GM13977 (cell line): ENCODE measurements at regions not wholly inside any gene's neighbourhood (a gene's known extent, or its start where the extent isn't known, plus 50 kb on each side); places are given as distances from the start of the nearest gene placed in this dataset.
A peak's percentile ranks its signal among the peaks of the same experiment; 100 is the strongest.

ENCODE experiments used
- DNase-seq: peaks from one replicate; pipeline ENCODE4 v3.0.0; 2012; ENCODE audit warnings: low spot score
- CTCF ChIP-seq: IDR thresholded peaks from 2 replicates; pipeline ENCODE4 v1.5.1; 2012; ENCODE audit warnings: mild to moderate bottlenecking, control low read depth; ENCODE audit not compliant: insufficient read depth; ENCODE audit errors: extremely low read depth, missing control alignments
- in situ Hi-C: fragments of 300-500 bp; cut with MboI; formaldehyde crosslinking; loops from one replicate; pipeline ENCODE4 v1.12.0; 2022; ENCODE audit warnings: low sequenced_read_pairs, low pct_unique_long_range_greater_than_20kb, mixed read lengths, inconsistent platforms; ENCODE audit not compliant: unreplicated experiment

- no peak for TF ChIP-seq CTCF
- no peak for DNase-seq
- in situ Hi-C loops, result no loop called here
Observed at GRCh38 chr5:90169078-90169477, 240.5 kb downstream of the CETN3 start.

DNA sequence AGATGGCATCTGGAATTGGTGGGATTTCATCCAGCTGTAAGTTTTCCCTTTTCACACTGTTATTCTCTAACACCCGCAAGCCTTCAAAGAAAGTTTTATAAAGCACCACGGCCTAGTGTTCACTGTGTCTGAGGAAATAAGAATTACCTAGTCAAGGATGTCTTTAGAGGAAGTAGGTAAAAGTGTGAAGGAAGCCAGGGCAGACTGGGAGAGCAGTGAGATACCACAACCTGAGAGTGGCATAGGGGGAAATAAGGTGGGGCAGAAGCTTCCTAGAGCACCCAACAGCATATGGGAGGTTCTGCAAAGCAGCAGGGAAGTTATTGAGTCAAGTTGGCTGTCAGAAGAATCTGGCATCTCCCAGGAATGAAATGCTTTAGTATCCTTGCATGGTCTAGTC is 241.2 kb downstream of the CETN3 start:
- no peak for TF ChIP-seq CTCF
- in situ Hi-C loops, result no loop called here
- no peak for DNase-seq

DNA sequence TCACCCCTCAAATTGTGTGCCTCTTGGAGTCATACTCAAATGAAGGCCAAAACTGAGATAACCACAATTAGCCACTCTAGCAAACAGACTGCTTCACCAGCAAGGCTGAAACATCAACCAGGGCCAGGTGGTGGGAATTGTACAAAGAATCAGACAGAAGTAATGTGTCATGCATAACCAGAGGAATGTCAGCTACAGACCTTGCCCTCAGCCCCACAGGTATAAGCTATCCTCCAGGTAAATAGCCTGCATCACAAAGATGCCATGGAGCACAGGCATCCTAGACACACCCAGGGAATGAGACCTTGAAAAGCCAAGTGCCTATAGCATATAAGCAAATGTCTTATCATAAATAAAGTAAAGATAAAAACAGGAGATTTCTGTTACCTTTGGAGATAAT is 242.7 kb downstream of the CETN3 start:
- no peak for DNase-seq
- in situ Hi-C loops, result no loop called here
- TF ChIP-seq CTCF, result no peak

DNA sequence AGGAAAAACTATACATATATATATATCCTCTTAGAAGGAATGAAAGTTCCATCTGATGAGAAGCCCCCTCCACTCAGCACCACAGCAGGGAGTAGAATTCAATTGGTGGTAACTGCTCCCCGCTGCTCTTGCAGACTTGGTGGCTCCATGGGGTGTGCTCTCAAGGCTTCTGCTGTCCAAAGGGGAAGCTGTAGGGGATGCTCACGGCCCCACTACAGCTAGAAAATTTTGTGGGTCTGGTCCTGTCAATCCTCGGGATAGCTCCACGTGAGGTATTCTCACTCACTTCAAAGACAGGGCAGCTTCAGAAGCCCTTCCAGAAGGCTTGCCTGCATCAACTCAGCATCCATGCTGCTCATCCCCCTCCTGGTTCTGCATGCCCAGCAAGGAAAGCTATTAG is 247.2 kb downstream of the CETN3 start:
- in situ Hi-C loops, result no loop called here
- no peak for DNase-seq
- no peak for TF ChIP-seq CTCF

DNA sequence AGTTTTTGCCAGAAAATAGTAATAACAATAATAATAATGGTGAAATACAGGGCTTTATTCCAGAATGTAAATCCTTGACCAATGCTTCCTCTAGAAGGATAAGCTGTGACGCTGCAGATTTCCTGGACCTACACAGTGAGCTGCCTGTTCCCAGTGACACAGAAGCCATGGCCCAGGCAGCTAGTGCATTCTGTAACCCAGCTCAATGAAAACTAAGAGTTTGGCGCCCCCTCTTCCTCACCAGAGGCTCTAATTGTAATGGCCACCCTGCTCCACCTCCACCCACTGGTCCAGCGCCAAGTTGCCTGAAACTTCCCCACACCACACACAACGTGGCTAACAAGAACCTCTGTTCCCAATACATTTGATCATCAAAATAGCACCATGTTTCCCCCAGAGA is 248.1 kb downstream of the CETN3 start:
- peak; percentile 51 for TF ChIP-seq CTCF
- DNase-seq, result peak; percentile 29
- in situ Hi-C loops, result no loop called here

- no peak for DNase-seq
- TF ChIP-seq CTCF, result no peak
- in situ Hi-C loops, result no loop called here
Observed at GRCh38 chr5:90158131-90158530, 251.4 kb downstream of the CETN3 start.

- DNase-seq, result no peak
- in situ Hi-C loops, result no loop called here
- no peak for TF ChIP-seq CTCF
Observed at GRCh38 chr5:90153031-90153430, 256.5 kb downstream of the CETN3 start.
